ENCODE measurements at regions not wholly inside any gene's neighbourhood (a gene's known extent, or its start where the extent isn't known, plus 50 kb on each side); places are given as distances from the start of the nearest gene placed in this dataset.

- Histone ChIP-seq H3K27ac (ENCODE audit: insufficient read depth, low read length, poor library complexity, severe bottlenecking) (no peak overlapping the region), H3K4me3 (ENCODE audit: low read depth, low read length) (no peak overlapping the region), H3K36me3 (ENCODE audit: control insufficient read depth, insufficient read depth, low read length) (no peaks in the 10 kb centered on the region), H3K4me1 (ENCODE audit: control insufficient read depth, insufficient read depth, low read length, poor library complexity, severe bottlenecking) (peaks cover 10% of the 10 kb centered on the region), H3K27me3 (ENCODE audit: control insufficient read depth, insufficient read depth, low read length) (no peaks in the 10 kb centered on the region), H3K9me3 (ENCODE audit: control insufficient read depth in 2 of 2, low read length in 2 of 2) (no peaks in the 10 kb centered on the region)
- Mint-ChIP-seq H3K9me3 (no peaks in the 10 kb centered on the region), H3K27ac (peak overlapping the region; percentile 18 to 41 (median 34)), H3K4me3 (no peak overlapping the region), H3K27me3 (no peaks in the 10 kb centered on the region), H3K4me1 (peaks cover 6 to 50% (median 33%) of the 10 kb centered on the region in 4 donors), H3K36me3 (no peaks in the 10 kb centered on the region)
- DNase-seq (peak in 1 of 3 donors; percentile 12), ATAC-seq (ENCODE audit: low read depth in 2 of 2) (peak in 1 of 2 donors; percentile 58)
These were observed 82.1 kb upstream of the SSTR1 start for GRCh38 chr14:38125481-38126037.

GRCh38 chr14:38127356-38127755 is 80.3 kb upstream of the SSTR1 start:
- H3K4me1 ChIP-seq (ENCODE audit: control insufficient read depth, insufficient read depth, low read length, poor library complexity, severe bottlenecking): peaks cover 7% of the 10 kb centered on the region
- H3K27ac ChIP-seq (ENCODE audit: insufficient read depth, low read length, poor library complexity, severe bottlenecking): no peak overlapping the region
- H3K9me3 ChIP-seq (ENCODE audit: control insufficient read depth in 2 of 2, low read length in 2 of 2): no peaks in the 10 kb centered on the region
- DNase-seq: no peak
- Mint-ChIP-seq H3K4me1 (peaks cover 2 to 40% (median 27%) of the 10 kb centered on the region in 4 donors), H3K27ac (peak overlapping the region in 1 of 3 donors; percentile 30), H3K36me3 (no peaks in the 10 kb centered on the region), H3K27me3 (no peaks in the 10 kb centered on the region), H3K9me3 (no peaks in the 10 kb centered on the region), H3K4me3 (no peak overlapping the region)
- H3K27me3 ChIP-seq (ENCODE audit: control insufficient read depth, insufficient read depth, low read length): no peaks in the 10 kb centered on the region
- no peaks in the 10 kb centered on the region for H3K36me3 ChIP-seq (ENCODE audit: control insufficient read depth, insufficient read depth, low read length)
- H3K4me3 ChIP-seq (ENCODE audit: low read depth, low read length): no peak overlapping the region
- no peak for ATAC-seq (ENCODE audit: low read depth in 2 of 2)

- ATAC-seq (ENCODE audit: low read depth in 2 of 2): no peak
- Histone ChIP-seq H3K36me3 (ENCODE audit: control insufficient read depth, insufficient read depth, low read length) (no peaks in the 10 kb centered on the region), H3K4me1 (ENCODE audit: control insufficient read depth, insufficient read depth, low read length, poor library complexity, severe bottlenecking) (peaks cover 7% of the 10 kb centered on the region), H3K27me3 (ENCODE audit: control insufficient read depth, insufficient read depth, low read length) (no peaks in the 10 kb centered on the region), H3K27ac (ENCODE audit: insufficient read depth, low read length, poor library complexity, severe bottlenecking) (no peak overlapping the region), H3K9me3 (ENCODE audit: control insufficient read depth in 2 of 2, low read length in 2 of 2) (no peaks in the 10 kb centered on the region), H3K4me3 (ENCODE audit: low read depth, low read length) (no peak overlapping the region)
- H3K4me1 Mint-ChIP-seq: peaks cover 2 to 38% (median 27%) of the 10 kb centered on the region in 4 donors
- H3K36me3 Mint-ChIP-seq: no peaks in the 10 kb centered on the region
- no peaks in the 10 kb centered on the region for H3K9me3 Mint-ChIP-seq
- peak overlapping the region in 1 of 3 donors; percentile 30 for H3K27ac Mint-ChIP-seq
- no peaks in the 10 kb centered on the region for H3K27me3 Mint-ChIP-seq
- DNase-seq: no peak
- no peak overlapping the region for H3K4me3 Mint-ChIP-seq
These were observed 79.9 kb upstream of the SSTR1 start for GRCh38 chr14:38127784-38128183.

DNA sequence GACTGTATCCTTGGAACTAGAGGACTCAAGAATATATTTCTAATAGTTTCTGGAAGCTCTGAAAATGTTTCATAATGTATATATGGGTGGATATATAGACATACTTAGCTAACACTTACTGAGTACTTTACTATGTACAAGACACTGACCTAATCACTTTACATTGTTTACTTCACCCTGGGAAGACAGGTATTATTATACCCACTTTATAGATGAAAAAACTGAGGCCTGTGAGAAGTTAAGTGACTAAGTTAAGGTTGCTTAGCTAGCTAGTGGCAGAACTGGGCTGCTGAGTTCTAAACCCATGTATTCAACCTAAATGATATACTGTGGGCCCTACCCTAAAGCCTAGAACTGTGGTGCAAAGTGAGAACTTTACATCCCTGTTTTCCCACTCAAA is 79.1 kb upstream of the SSTR1 start:
- no peak overlapping the region for H3K4me3 Mint-ChIP-seq
- DNase-seq: no peak

DNA sequence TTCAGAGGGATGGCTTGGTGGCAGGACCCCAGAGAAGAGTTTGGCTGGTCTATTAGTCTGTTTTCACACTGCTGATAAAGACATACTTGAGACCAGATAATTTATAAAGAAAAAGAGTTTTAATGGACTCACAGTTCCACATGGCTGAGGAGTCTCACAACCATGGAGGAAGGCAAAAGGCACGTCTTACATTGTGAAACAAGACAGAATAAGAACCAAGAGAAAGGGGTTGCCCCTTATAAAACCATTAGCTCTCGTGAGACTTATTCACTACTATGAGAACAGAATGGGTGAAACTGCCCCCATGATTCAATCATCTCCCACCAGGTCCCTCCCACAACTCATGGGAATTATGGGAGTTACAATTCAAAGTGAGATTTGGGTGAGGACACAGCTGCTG is 78.5 kb upstream of the SSTR1 start:
- Mint-ChIP-seq H3K4me3 (no peak overlapping the region), H3K4me1 (peaks cover 2 to 32% (median 22%) of the 10 kb centered on the region in 4 donors), H3K36me3 (no peaks in the 10 kb centered on the region), H3K27me3 (no peaks in the 10 kb centered on the region), H3K9me3 (no peaks in the 10 kb centered on the region), H3K27ac (peak overlapping the region in 2 of 3 donors; percentile 57 to 66)
- H3K27ac ChIP-seq (ENCODE audit: insufficient read depth, low read length, poor library complexity, severe bottlenecking): no peak overlapping the region
- peaks cover 7% of the 10 kb centered on the region for H3K4me1 ChIP-seq (ENCODE audit: control insufficient read depth, insufficient read depth, low read length, poor library complexity, severe bottlenecking)
- ATAC-seq (ENCODE audit: low read depth in 2 of 2) (no peak), DNase-seq (no peak)
- no peaks in the 10 kb centered on the region for H3K27me3 ChIP-seq (ENCODE audit: control insufficient read depth, insufficient read depth, low read length)
- no peaks in the 10 kb centered on the region for H3K36me3 ChIP-seq (ENCODE audit: control insufficient read depth, insufficient read depth, low read length)
- no peaks in the 10 kb centered on the region for H3K9me3 ChIP-seq (ENCODE audit: control insufficient read depth in 2 of 2, low read length in 2 of 2)
- no peak overlapping the region for H3K4me3 ChIP-seq (ENCODE audit: low read depth, low read length)

More for the DNA sequence above, 79.1 kb upstream of the SSTR1 start:
- Histone ChIP-seq H3K4me1 (ENCODE audit: control insufficient read depth, insufficient read depth, low read length, poor library complexity, severe bottlenecking) (peaks cover 7% of the 10 kb centered on the region), H3K27me3 (ENCODE audit: control insufficient read depth, insufficient read depth, low read length) (no peaks in the 10 kb centered on the region), H3K27ac (ENCODE audit: insufficient read depth, low read length, poor library complexity, severe bottlenecking) (no peak overlapping the region), H3K9me3 (ENCODE audit: control insufficient read depth in 2 of 2, low read length in 2 of 2) (no peaks in the 10 kb centered on the region), H3K4me3 (ENCODE audit: low read depth, low read length) (no peak overlapping the region), H3K36me3 (ENCODE audit: control insufficient read depth, insufficient read depth, low read length) (no peaks in the 10 kb centered on the region)
- no peaks in the 10 kb centered on the region for H3K9me3 Mint-ChIP-seq
- no peaks in the 10 kb centered on the region for H3K27me3 Mint-ChIP-seq
- H3K4me1 Mint-ChIP-seq: peaks cover 2 to 38% (median 25%) of the 10 kb centered on the region in 4 donors
- H3K36me3 Mint-ChIP-seq: no peaks in the 10 kb centered on the region
- ATAC-seq (ENCODE audit: low read depth in 2 of 2): no peak
- H3K27ac Mint-ChIP-seq: peak overlapping the region in 1 of 3 donors; percentile 66

DNA sequence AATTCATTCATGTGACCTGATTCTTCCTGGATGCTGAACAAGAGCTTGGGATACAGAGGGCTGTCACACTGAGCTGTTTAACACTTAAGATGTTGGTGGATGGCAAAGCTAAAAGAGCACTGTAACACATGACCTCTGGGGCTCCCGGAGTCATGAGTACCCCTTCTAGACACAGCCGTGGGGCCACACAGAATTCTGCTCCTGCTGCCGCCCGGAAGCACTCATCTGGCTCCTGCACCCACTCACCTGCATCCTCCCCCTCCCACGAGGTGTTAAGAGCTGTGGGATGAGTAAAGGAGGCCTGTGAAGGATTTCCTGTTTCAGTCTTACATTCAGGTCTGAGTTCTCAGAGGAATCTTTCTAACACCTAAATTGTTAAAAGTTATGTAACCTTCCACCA is 78.0 kb upstream of the SSTR1 start:
- peaks cover 7% of the 10 kb centered on the region for H3K4me1 ChIP-seq (ENCODE audit: control insufficient read depth, insufficient read depth, low read length, poor library complexity, severe bottlenecking)
- Mint-ChIP-seq H3K27me3 (no peaks in the 10 kb centered on the region), H3K4me1 (peaks cover 2 to 28% (median 19%) of the 10 kb centered on the region in 4 donors), H3K36me3 (no peaks in the 10 kb centered on the region), H3K4me3 (peak overlapping the region in 2 of 4 donors; percentile 10 to 11), H3K27ac (peak overlapping the region in 2 of 3 donors; percentile 42 to 57), H3K9me3 (no peaks in the 10 kb centered on the region)
- H3K27me3 ChIP-seq (ENCODE audit: control insufficient read depth, insufficient read depth, low read length): no peaks in the 10 kb centered on the region
- H3K27ac ChIP-seq (ENCODE audit: insufficient read depth, low read length, poor library complexity, severe bottlenecking): no peak overlapping the region
- ATAC-seq (ENCODE audit: low read depth in 2 of 2): peak in 1 of 2 donors; percentile 43
- no peak overlapping the region for H3K4me3 ChIP-seq (ENCODE audit: low read depth, low read length)
- DNase-seq: no peak
- H3K36me3 ChIP-seq (ENCODE audit: control insufficient read depth, insufficient read depth, low read length): no peaks in the 10 kb centered on the region
- H3K9me3 ChIP-seq (ENCODE audit: control insufficient read depth in 2 of 2, low read length in 2 of 2): no peaks in the 10 kb centered on the region

DNA sequence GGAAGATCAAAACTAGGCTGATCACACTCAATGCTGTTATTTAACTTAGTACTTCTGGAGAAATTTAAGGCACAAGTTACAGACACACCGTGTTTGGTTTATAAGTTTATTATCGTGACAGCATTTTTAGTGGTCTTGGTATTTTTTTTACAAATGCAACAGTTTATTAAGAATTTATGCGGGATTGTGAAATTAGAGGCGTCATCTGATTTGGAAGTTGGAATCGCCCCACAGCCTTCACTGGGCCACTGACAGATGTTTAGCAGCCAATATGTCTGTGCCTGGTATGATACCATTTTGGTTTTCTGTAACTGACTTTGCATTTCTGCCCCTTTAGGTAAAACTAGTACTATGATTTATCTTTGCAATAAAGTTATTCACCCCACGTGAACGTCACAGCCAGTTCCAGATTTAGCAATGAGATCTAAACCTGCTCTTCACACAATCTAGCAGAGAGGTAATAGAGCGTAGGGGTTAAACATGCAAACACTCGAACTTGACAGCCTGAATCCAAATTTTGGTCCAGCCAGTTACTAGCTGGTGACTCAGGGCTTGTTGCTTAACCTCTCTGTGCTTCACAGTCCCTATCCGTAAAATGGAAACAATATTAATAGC is 73.2 kb upstream of the SSTR1 start:
- H3K9me3 ChIP-seq (ENCODE audit: control insufficient read depth in 2 of 2, low read length in 2 of 2): no peaks in the 10 kb centered on the region
- DNase-seq: no peak
- peaks cover 5% of the 10 kb centered on the region for H3K4me1 ChIP-seq (ENCODE audit: control insufficient read depth, insufficient read depth, low read length, poor library complexity, severe bottlenecking)
- no peak overlapping the region for H3K4me3 Mint-ChIP-seq
- H3K36me3 Mint-ChIP-seq: no peaks in the 10 kb centered on the region
- no peaks in the 10 kb centered on the region for H3K36me3 ChIP-seq (ENCODE audit: control insufficient read depth, insufficient read depth, low read length)
- no peak overlapping the region for H3K27ac Mint-ChIP-seq
- peaks cover 4 to 13% (median 9%) of the 10 kb centered on the region in 4 donors for H3K4me1 Mint-ChIP-seq
- H3K9me3 Mint-ChIP-seq: no peaks in the 10 kb centered on the region
- no peak overlapping the region for H3K4me3 ChIP-seq (ENCODE audit: low read depth, low read length)
- no peaks in the 10 kb centered on the region for H3K27me3 ChIP-seq (ENCODE audit: control insufficient read depth, insufficient read depth, low read length)
- H3K27ac ChIP-seq (ENCODE audit: insufficient read depth, low read length, poor library complexity, severe bottlenecking): no peak overlapping the region
- H3K27me3 Mint-ChIP-seq: peaks cover 10% of the 10 kb centered on the region
- ATAC-seq (ENCODE audit: low read depth in 2 of 2): no peak

Measured in CD4-positive, CD25-positive, alpha-beta regulatory T cell (primary cell).